Neural cell (in vitro differentiated cells): ENCODE measurements at regions not wholly inside any gene's neighbourhood (a gene's known extent, or its start where the extent isn't known, plus 50 kb on each side); places are given as distances from the start of the nearest gene placed in this dataset.

ENCODE experiments used
- H2AFZ ChIP-seq: fragments of 200-600, 300-800 bp; sonication (generic), shearing (Covaris generic); 2 replicates; pipeline ENCODE4 v1.6.0; 2014; ENCODE audit warnings: low read depth, mild to moderate bottlenecking, antibody characterized with exemption, low read length, moderate library complexity
- H3F3A ChIP-seq: fragments of 200-600 bp; shearing (Covaris generic); 2 replicates; pipeline ENCODE4 v1.6.1; 2016; ENCODE audit warnings: mild to moderate bottlenecking, moderate library complexity, mixed read lengths, antibody characterized with exemption, low read length; ENCODE audit not compliant: insufficient read depth, poor library complexity, severe bottlenecking
- H3K27ac ChIP-seq: fragments of 200-600, 300-800 bp; sonication (generic), shearing (Covaris generic); 2 replicates; pipeline ENCODE4 v1.5.1; 2014; ENCODE audit warnings: mild to moderate bottlenecking, low read length, moderate library complexity
- H3K27me3 ChIP-seq: fragments of 300-800, 200-600 bp; sonication (generic), shearing (Covaris generic); 2 replicates; pipeline ENCODE4 v1.6.0; 2014; ENCODE audit warnings: mild to moderate bottlenecking, low read depth, low read length, moderate library complexity; ENCODE audit not compliant: insufficient read depth
- H3K36me3 ChIP-seq: fragments of 300-800, 200-600 bp; sonication (generic), shearing (Covaris generic); 2 replicates; pipeline ENCODE4 v1.5.1; 2014; ENCODE audit warnings: mild to moderate bottlenecking, antibody characterized with exemption, low read length, moderate library complexity; ENCODE audit not compliant: insufficient read depth
- H3K4me2 ChIP-seq: fragments of 300-800, 200-600 bp; sonication (generic), shearing (Covaris generic); 2 replicates; pipeline ENCODE4 v1.6.0; 2014; ENCODE audit warnings: mild to moderate bottlenecking, low read length
- H3K4me3 ChIP-seq: fragments of 300-800, 200-600 bp; sonication (generic), shearing (Covaris generic); 2 replicates; pipeline ENCODE4 v1.5.1; 2014; ENCODE audit warnings: mild to moderate bottlenecking, low read length, moderate library complexity
- H3K79me2 ChIP-seq: fragments of 200-600 bp; shearing (Covaris generic); replicated peaks from 2 replicates; pipeline ENCODE4 v1.6.0; 2014; ENCODE audit warnings: mild to moderate bottlenecking, low read length, moderate library complexity; ENCODE audit not compliant: insufficient read depth
- H3K9ac ChIP-seq: fragments of 300-800, 200-600 bp; sonication (generic), shearing (Covaris generic); 2 replicates; pipeline ENCODE4 v1.6.1; 2016; ENCODE audit warnings: mild to moderate bottlenecking, low read length, mixed read lengths
- H3K9me2 ChIP-seq: fragments of 200-600 bp; shearing (Covaris generic); 2 replicates; pipeline ENCODE4 v1.6.1; 2016; ENCODE audit warnings: mild to moderate bottlenecking, low read length, mixed read lengths; ENCODE audit not compliant: insufficient read depth
- H3K9me3 ChIP-seq: fragments of 200-600, 300-800 bp; sonication (generic), shearing (Covaris generic); 2 replicates; pipeline ENCODE4 v1.6.1; 2016; ENCODE audit warnings: mild to moderate bottlenecking, mixed run types, low read length, moderate library complexity, mixed read lengths
- H4K20me1 ChIP-seq: fragments of 200-600 bp; shearing (Covaris generic); 2 replicates; pipeline ENCODE4 v1.6.1; 2016; ENCODE audit warnings: mild to moderate bottlenecking, mixed run types; ENCODE audit not compliant: insufficient read depth
- CTCF ChIP-seq: fragments of 450-650 bp; IDR thresholded peaks from 2 replicates; pipeline ENCODE4 v1.5.1; 2014; ENCODE audit warnings: antibody characterized with exemption, mild to moderate bottlenecking, moderate library complexity; ENCODE audit not compliant: poor library complexity, severe bottlenecking
- EP300 ChIP-seq: fragments of 450-650 bp; conservative IDR thresholded peaks from 2 replicates; pipeline ENCODE4 v1.6.1; 2014; ENCODE audit warnings: antibody characterized with exemption, mild to moderate bottlenecking, moderate library complexity; ENCODE audit not compliant: poor library complexity, severe bottlenecking
- EZH2 ChIP-seq: fragments of 200-600, 300-800 bp; shearing (Covaris generic), sonication (generic); IDR thresholded peaks from 2 replicates; pipeline ENCODE4 v1.6.1; 2014; ENCODE audit warnings: antibody characterized with exemption, low read length, borderline replicate concordance, mild to moderate bottlenecking; ENCODE audit not compliant: insufficient read depth, poor library complexity, severe bottlenecking
- MXI1 ChIP-seq: fragments of 450-650 bp; conservative IDR thresholded peaks from 2 replicates; pipeline ENCODE4 v1.6.1; 2014; ENCODE audit warnings: antibody characterized with exemption, mild to moderate bottlenecking; ENCODE audit not compliant: poor library complexity, severe bottlenecking
- POLR2AphosphoS5 ChIP-seq: IDR thresholded peaks from 2 replicates; pipeline ENCODE4 v1.6.1; 2012
- RAD21 ChIP-seq: fragments of 450-650 bp; conservative IDR thresholded peaks from 2 replicates; pipeline ENCODE4 v1.6.1; 2014; ENCODE audit warnings: antibody characterized with exemption, mild to moderate bottlenecking, moderate library complexity
- SMC3 ChIP-seq: fragments of 450-650 bp; conservative IDR thresholded peaks from 2 replicates; pipeline ENCODE4 v1.6.1; 2014; ENCODE audit warnings: antibody characterized with exemption, mild to moderate bottlenecking, moderate library complexity; ENCODE audit not compliant: poor library complexity
- TAF1 ChIP-seq: IDR thresholded peaks from 2 replicates; pipeline ENCODE4 v1.6.1; 2012; ENCODE audit warnings: low read depth
- TF ChIP-seq, protein P1 (sequence below): IDR thresholded peaks from 2 replicates; pipeline ENCODE4 v1.6.1; 2012; ENCODE audit warnings: borderline replicate concordance

- H3K9me3 ChIP-seq: no peaks in the 10 kb centered on the region
- no peak overlapping the region for H3K9ac ChIP-seq
- H3K36me3 ChIP-seq: no peaks in the 10 kb centered on the region
- peaks cover 24% of the 10 kb centered on the region for H3K27me3 ChIP-seq
- no peak overlapping the region for H3K4me3 ChIP-seq
- no peak overlapping the region for H2AFZ ChIP-seq
- no peak overlapping the region for H3K27ac ChIP-seq
- no peaks in the 10 kb centered on the region for H3K79me2 ChIP-seq
- H3K9me2 ChIP-seq: no peaks in the 10 kb centered on the region
- H3K4me2 ChIP-seq: no peak overlapping the region
- H3F3A ChIP-seq: no peaks in the 10 kb centered on the region
- no peaks in the 10 kb centered on the region for H4K20me1 ChIP-seq
- TF ChIP-seq RAD21 (no peak), TAF1 (no peak), EZH2 (no peak), MXI1 (no peak), POLR2AphosphoS5 (no peak), SMC3 (no peak), CTCF (no peak), EP300 (no peak)
- TF ChIP-seq, protein P1, sequence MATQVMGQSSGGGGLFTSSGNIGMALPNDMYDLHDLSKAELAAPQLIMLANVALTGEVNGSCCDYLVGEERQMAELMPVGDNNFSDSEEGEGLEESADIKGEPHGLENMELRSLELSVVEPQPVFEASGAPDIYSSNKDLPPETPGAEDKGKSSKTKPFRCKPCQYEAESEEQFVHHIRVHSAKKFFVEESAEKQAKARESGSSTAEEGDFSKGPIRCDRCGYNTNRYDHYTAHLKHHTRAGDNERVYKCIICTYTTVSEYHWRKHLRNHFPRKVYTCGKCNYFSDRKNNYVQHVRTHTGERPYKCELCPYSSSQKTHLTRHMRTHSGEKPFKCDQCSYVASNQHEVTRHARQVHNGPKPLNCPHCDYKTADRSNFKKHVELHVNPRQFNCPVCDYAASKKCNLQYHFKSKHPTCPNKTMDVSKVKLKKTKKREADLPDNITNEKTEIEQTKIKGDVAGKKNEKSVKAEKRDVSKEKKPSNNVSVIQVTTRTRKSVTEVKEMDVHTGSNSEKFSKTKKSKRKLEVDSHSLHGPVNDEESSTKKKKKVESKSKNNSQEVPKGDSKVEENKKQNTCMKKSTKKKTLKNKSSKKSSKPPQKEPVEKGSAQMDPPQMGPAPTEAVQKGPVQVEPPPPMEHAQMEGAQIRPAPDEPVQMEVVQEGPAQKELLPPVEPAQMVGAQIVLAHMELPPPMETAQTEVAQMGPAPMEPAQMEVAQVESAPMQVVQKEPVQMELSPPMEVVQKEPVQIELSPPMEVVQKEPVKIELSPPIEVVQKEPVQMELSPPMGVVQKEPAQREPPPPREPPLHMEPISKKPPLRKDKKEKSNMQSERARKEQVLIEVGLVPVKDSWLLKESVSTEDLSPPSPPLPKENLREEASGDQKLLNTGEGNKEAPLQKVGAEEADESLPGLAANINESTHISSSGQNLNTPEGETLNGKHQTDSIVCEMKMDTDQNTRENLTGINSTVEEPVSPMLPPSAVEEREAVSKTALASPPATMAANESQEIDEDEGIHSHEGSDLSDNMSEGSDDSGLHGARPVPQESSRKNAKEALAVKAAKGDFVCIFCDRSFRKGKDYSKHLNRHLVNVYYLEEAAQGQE: no peak
These were observed 86.4 kb downstream of the MICALL2 start for GRCh38 chr7:1372671-1373379.

GRCh38 chr7:1377111-1377909 lies 82.0 kb downstream of the MICALL2 start:
- no peaks in the 10 kb centered on the region for H3K36me3 ChIP-seq
- H3F3A ChIP-seq: no peaks in the 10 kb centered on the region
- H3K27ac ChIP-seq: no peak overlapping the region
- no peaks in the 10 kb centered on the region for H4K20me1 ChIP-seq
- no peak overlapping the region for H3K9ac ChIP-seq
- no peak overlapping the region for H3K4me3 ChIP-seq
- no peak overlapping the region for H3K4me2 ChIP-seq
- peaks cover 3% of the 10 kb centered on the region for H3K27me3 ChIP-seq
- H3K9me2 ChIP-seq: no peaks in the 10 kb centered on the region
- no peak for TF ChIP-seq RAD21
- no peak for TF ChIP-seq MXI1
- TF ChIP-seq TAF1: no peak
- no peak for TF ChIP-seq SMC3
- no peak for TF ChIP-seq CTCF
- TF ChIP-seq EP300: no peak
- no peak for TF ChIP-seq EZH2
- TF ChIP-seq POLR2AphosphoS5: no peak
- TF ChIP-seq, protein P1: no peak
- no peaks in the 10 kb centered on the region for H3K79me2 ChIP-seq
- no peak overlapping the region for H2AFZ ChIP-seq
- no peaks in the 10 kb centered on the region for H3K9me3 ChIP-seq
